ENCODE measurements at regions not wholly inside any gene's neighbourhood (a gene's known extent, or its start where the extent isn't known, plus 50 kb on each side); places are given as distances from the start of the nearest gene placed in this dataset.

DNA sequence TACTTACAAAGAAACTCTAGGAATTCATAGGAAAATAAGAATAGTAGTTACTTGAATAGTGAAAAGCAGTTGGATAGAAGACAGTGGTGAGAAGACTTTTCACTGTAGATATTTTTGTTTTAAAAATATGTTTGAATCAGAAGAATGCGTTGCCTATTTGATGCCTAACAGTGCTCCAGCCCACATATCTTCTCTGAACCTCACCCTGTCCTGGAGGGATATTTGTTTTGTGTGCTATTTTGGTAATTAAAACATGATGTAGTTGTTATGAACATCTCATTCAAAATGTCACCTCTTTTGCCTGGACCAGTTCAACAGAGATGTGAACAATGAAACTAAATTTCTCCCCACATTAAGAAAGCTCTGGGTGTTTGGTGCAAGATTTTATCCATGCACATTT, 87.6 kb downstream of the CARTPT start:
- H3K4me3 ChIP-seq (ENCODE audit: low read depth, low read length): no peak overlapping the region
- TF ChIP-seq, protein P1, sequence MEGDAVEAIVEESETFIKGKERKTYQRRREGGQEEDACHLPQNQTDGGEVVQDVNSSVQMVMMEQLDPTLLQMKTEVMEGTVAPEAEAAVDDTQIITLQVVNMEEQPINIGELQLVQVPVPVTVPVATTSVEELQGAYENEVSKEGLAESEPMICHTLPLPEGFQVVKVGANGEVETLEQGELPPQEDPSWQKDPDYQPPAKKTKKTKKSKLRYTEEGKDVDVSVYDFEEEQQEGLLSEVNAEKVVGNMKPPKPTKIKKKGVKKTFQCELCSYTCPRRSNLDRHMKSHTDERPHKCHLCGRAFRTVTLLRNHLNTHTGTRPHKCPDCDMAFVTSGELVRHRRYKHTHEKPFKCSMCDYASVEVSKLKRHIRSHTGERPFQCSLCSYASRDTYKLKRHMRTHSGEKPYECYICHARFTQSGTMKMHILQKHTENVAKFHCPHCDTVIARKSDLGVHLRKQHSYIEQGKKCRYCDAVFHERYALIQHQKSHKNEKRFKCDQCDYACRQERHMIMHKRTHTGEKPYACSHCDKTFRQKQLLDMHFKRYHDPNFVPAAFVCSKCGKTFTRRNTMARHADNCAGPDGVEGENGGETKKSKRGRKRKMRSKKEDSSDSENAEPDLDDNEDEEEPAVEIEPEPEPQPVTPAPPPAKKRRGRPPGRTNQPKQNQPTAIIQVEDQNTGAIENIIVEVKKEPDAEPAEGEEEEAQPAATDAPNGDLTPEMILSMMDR (IDR thresholded peaks at IDR 0.05; ENCODE audit: low read depth, low read length): no peak

DNA sequence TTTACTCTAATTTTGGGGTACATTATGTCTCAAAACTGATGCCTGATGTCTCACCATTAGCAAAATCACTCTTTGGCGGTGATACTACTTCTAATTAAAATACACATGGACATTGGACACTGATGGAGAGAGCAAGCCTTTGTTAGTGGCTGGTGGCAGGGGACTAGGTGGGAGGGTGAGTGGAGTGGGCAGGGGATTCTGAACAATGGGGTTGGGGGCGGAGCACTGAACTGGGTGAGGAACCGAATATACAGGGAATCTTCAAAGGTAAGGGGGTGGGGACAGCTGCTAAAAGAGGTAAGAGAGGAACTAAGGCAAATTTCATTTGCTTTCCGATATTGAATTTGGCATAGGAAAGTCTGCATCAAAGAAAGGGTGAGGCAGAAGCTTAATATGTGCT, 88.8 kb downstream of the CARTPT start:
- TF ChIP-seq, protein P1 (IDR thresholded peaks at IDR 0.05; ENCODE audit: low read depth, low read length): no peak
- H3K4me3 ChIP-seq (ENCODE audit: low read depth, low read length): no peak overlapping the region

DNA sequence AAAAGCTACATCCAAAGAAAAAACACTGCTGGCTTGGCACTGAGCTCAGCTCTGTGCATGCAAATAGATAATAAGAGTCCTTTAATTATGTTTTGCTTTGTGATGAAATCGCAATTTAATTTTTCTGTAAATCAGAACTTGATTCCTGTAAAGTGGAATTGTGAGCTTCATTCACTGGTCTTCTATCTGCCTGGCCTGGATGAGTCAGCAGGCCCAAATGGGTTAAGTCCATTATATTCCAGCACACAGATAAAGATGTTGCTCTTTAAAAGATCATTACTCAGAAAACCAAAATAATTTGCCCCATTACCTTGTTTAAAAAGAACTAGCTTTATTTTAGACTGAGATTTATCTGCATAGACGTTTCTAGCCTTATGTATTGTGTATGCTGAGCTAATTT, 90.4 kb downstream of the CARTPT start:
- H3K4me3 ChIP-seq (ENCODE audit: low read depth, low read length): no peak overlapping the region
- TF ChIP-seq, protein P1 (IDR thresholded peaks at IDR 0.05; ENCODE audit: low read depth, low read length): no peak

DNA sequence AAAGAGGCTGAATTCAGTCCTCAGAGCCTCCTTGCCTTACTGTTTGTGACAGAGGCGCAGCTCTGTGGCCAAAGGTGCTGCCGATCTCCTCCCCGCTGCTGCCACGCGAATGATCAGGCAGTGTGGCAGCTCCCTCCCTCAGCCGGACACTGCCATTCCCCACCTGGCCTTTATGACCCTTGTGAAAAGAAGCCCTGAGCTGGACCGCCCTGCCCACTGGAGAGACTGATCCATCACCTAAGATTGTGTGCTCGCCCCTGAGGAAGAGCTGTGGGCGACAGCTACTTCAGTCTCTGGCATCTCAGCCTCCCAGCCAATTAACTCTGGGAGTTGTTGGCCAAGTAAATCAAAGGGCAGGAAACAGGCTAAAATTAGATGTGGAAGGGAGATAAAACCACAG, 90.9 kb downstream of the CARTPT start:
- H3K4me3 ChIP-seq (ENCODE audit: low read depth, low read length): no peak overlapping the region
- TF ChIP-seq, protein P1 (IDR thresholded peaks at IDR 0.05; ENCODE audit: low read depth, low read length): no peak

DNA sequence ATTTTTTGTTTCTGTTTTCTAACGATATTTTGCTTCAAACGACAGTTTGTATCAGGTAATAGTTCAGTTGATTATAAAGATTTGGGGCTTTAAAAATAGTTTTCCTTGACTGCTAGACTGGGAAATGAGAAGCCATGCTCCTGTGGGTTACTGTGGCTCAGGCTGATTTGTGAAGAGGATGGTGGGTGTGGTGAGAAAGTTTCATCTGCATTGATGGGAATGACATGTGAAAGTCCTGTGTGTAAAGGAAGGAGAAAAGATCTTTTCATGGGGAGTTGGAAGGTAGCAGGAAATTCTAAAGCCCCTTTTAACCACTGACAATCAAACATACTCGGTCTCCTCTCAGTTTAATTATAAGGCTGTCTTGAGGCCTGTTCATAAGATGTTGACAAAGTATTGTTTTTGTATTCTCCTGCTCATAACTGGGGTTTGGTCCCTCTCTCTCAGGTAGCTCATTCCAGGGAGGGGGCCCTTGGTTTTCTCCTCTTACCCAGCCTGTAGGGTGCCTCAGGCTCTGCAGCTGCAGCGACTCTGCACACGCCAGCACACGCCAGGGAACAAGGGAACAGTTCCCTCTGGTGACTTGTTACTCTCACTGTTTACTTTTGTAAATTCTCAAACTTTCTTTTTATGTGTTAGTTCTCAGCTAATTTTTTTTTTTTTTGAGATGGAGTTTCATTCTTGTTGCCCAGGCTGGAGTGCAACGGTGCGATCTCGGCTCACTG, 91.6 kb downstream of the CARTPT start:
- TF ChIP-seq, protein P1 (IDR thresholded peaks at IDR 0.05; ENCODE audit: low read depth, low read length): no peak
- H3K4me3 ChIP-seq (ENCODE audit: low read depth, low read length): no peak overlapping the region

DNA sequence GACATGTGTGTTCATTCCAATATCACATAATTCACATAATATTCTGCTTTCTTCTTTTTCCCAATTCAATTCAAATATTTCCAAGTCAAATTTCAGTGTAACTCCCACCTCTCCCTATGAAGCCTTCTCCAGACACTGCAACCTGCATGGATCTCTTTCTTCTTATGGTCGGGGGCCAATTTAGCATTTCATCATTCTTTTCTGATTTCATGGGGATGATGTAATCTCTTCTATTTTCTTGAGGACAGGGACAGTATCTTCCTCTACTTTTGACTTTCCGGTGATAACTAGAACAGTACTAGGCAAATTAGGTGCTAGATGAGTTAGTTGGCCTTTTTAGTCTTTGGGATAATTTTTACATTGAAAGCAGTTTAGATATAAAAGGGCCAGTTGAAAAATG, 92.7 kb downstream of the CARTPT start:
- H3K4me3 ChIP-seq (ENCODE audit: low read depth, low read length): no peak overlapping the region
- TF ChIP-seq, protein P1 (IDR thresholded peaks at IDR 0.05; ENCODE audit: low read depth, low read length): no peak

DNA sequence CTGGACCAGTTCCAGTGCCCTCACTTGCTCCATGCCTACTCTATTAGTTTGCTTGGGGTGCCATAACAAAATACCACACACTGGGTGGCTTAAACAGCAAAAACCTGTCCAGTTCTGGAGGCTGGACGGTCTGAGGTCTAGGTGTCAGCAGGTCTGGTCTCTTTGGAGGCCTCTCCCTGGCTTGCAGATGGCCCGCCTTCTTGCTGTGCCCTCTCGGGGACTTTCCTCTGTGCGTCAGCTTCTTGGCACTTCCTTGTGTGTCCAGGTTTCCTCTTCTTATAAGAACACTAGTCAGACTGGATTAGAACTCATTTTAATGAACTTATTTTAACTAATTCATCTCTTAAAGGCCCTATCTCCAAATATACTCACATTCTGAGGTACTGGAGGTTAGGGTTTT, 97.2 kb downstream of the CARTPT start:
- TF ChIP-seq, protein P1 (IDR thresholded peaks at IDR 0.05; ENCODE audit: low read depth, low read length): no peak
- no peak overlapping the region for H3K4me3 ChIP-seq (ENCODE audit: low read depth, low read length)
